HG03575 (cell line): ENCODE measurements at regions not wholly inside any gene's neighbourhood (a gene's known extent, or its start where the extent isn't known, plus 50 kb on each side); places are given as distances from the start of the nearest gene placed in this dataset.
A peak's percentile ranks its signal among the peaks of the same experiment; 100 is the strongest.
"Not testable (repeated sequence)": the region's sequence is repeated elsewhere in the genome, so short reads cannot be mapped to it uniquely, and the experiment has no call there.

Experiments
- ATAC-seq: cut with Tn5 transposase; IDR thresholded peaks from one replicate; pipeline ENCODE4 v1.9.1; 2021; ENCODE audit not compliant: unreplicated experiment, insufficient number of reproducible peaks, low FRiP score; ENCODE audit errors: extremely low read depth

DNA sequence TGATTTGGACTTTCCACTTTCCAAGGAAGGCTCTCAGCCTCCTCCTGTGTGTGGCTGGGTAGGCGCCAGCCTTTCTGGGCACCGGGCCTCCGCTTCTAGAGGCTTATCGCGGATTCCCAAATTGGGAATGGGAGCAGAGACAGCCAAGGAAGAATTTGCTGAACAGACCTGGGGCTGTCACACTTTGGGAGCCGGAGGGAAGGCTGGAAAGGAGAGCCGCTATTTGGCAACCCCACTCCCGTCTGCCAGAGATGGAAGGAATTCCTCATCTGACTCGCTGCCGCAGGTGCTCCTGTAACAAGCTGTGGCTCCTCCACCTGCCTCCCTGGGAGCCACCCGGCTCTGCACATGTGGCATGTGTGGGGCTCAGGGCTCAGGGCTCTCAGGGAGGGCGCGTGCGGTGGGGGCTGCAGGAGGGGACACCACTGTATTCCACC, 50.8 kb upstream of the ECHDC3 start:
- ATAC-seq, result no peak

DNA sequence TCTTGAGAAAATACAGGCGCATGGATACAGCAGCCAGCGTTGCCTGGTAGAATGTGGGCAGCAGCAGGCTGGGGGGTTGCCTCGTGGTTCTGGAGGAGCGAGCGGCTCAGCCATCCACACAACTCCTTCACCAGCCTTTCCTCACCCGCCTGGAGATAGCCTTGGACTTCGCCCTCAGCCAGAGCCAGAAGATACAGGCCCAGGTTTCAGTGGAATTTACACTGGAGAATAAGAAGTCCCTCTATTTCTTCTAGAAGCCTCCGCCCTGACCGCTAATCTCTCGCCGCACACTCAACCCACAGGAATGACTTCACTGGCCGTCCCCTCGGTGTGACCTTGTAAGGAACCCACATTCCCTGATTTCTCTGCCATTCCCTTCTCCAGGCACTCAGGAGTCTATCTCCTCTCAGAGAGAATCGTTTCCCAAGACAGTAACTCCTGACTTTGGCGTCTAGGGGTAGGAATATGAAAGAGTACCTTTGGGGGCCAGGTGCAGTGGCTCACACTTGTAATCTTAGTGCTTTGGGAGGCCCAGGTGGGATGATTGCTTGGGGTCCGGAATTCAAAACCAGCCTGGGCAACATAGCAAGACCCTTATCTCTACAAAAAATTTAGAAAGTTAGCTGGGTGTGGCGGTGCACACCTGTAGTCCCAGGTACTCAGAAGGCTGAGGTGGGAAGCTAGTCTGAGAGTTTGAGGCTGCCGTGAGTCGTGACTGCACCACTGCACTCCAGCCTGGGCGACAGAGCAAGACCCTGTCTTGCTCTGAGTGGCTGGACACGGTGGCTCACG, 52.0 kb upstream of the ECHDC3 start:
- ATAC-seq, result no peak

DNA sequence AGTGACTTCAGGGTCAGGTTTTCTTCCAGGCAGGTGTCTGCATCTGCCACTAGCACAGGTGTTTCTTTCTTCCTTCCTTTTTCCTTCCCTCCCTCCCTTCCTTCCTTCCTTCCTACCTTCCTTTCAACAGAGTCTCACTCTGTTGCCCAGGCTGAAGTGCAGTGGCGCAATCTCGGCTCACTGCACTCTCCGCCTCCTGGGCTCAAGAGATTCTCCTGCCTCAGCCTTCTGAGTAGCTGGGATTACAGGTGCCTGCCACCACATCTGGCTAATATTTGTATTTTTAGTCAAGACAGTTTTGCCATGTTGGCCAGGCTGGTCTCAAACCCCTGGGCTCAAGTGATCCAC, 53.8 kb upstream of the ECHDC3 start:
- ATAC-seq, result not testable (repeated sequence)

DNA sequence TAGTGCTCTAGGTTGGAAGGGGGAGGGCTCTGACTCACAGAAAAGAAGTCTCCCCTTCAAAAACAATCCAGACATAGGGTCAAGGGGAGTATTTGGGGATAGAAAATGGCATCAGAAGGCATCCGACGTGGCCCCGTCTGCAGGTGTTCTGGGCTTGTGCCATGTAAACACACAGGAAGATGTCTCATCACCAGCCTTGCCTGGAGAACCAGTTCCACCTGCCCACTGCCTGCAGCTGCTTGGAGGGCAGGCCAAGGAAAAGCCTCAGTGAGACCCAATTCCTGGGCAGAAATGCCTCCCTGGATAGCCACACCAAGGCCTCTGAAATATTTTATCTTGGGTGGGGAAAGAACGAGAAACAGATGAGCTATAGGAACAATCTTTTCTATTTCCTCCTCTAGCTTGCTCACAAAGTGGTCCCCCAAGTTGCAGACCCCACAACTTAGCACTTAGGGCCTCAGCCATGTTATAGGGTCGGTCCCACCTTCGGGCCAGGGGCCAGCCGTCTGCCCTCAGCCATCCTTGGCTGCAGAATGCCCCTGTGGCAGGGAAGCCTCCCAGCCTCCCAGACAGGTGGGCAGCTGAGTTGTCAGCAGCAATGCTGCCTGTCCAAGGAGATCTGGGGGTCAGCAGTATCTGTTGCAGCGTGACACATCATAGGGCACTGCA, 54.3 kb upstream of the ECHDC3 start:
- no peak for ATAC-seq

DNA sequence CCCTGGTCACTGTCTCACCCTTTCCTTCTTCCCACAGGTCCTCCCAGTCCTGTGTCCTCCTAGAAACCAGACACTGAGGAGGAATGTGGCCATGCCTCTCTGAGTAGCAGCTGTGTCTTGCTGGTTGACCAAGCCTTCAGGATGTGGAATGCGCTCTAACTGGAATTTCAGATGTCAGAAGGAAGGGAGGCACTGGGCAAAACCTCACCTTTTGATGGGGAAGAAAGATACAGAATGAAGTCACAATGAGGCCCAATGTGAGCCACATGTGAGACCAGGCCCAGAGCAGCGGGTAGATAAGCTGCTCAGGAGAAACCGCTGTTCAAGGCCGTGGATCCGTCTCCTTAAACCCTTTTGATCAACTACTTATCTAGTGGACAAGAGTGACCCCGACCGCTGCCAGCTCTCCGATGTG, 54.8 kb upstream of the ECHDC3 start:
- no peak for ATAC-seq

DNA sequence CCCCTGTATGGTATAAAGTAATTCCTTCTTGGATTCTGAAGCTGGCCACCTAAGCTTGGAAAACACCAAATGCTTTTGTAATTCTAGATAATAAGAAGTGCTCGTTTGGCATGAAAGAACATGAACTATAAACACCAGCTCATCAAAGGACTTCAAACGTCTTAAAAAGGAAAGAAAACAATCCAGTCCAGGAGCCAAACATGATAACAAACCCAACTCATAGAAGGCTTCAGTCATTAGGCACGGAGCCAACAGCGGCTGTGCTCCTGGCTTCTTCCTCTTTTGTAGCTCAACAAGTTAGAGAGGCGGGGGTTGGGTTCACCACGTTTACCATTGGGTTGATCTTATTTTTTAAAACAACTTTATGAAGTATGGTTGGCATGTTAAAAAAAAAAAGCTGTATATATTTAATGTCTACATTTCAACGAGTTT, 56.4 kb upstream of the ECHDC3 start:
- no peak for ATAC-seq

DNA sequence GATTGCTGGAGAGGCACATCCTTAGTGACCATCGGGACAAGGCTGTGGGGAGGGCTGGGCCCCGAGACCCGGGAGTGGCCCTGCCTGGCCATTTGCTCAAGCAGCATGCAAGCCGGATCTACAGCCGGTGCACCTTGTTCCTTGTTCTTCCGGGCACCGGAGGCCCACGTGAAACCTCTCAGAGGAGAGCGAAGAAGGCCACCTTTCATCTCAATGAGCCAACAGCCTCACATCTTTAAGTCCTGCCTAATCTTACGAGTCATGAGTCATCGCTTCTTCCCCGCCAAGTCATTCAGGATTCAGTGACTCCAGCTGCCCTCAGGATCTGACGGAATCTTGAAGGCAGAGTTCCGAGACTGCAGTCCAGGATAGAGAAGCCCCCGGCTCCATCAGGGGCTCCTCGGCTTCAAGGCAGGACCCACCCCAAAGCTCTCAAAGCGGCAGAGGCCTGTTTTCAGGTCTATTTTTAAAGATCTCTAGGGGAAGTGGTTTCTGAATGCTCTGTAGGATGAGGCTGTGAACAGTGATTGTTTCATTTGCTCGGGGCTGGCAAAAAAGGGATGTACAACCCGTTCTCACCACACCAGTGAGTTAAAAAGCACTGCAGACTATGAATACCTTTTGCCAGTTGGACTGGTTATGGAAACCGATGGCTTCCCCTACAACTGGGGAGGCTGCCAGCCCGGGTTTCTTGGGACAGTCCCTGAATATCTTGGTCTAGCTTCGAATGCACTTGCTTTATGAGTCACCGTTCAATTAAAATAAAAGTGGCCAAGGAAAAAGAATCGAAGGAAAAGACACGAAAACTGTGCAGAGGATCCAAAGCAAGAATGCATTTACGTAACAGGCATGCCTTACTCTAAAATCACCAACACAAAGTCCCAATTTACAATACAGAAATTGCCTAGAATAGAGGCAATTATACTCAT, 57.2 kb upstream of the ECHDC3 start:
- ATAC-seq, result peak; percentile 43

DNA sequence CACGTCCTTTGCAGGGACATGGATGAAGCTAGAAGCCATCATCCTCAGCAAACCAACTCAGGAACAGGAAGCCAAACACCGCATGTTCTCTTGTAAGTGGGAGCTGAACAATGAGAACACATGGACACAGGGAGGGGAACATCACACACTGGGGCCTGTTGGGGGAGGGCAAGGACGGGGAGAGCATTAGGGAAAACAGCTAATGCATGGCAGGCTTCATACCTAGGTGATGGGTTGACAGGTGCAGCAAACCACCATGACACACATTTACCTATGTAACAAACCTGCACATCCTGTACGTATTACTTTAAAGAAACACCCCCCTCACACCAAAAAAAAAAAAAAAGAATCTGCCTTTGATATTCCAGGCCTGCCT, 57.9 kb upstream of the ECHDC3 start:
- ATAC-seq, result not testable (repeated sequence)

DNA sequence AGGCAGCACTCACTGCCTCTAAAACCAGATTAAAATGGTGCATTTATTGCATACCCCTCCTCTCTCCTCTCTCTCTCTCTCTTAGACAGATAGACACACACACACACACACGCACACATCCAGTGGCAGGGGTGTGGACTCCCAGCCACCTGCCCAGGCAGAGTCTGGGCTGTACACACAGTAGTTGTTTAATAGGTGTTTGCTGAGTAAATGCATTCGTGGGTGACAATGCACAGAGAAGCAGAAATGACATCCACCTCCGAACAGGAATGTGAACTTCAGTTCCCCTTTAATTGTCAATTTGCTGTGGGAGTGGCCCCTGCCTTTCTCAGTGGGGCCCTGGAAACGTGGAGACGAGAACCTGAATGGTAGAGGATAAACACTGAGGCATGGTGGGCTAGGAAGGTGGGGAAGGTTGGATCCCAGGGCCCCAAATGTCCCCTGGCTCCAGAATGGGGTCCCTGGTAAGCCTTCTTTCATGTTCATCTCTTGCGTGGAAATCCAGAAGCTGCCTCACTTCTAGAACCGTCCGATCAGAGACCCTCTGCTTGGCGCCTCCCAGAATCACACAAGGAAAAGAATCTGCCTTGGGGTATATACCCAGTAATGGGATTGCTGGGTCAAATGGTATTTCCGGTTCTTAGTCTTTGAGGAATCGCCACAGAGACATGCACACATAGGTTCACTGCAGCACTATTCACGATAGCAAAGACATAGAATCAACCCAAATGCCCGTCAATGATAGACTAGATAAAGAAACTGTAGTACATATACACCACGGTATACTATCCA, 58.5 kb upstream of the ECHDC3 start:
- ATAC-seq, result no peak

DNA sequence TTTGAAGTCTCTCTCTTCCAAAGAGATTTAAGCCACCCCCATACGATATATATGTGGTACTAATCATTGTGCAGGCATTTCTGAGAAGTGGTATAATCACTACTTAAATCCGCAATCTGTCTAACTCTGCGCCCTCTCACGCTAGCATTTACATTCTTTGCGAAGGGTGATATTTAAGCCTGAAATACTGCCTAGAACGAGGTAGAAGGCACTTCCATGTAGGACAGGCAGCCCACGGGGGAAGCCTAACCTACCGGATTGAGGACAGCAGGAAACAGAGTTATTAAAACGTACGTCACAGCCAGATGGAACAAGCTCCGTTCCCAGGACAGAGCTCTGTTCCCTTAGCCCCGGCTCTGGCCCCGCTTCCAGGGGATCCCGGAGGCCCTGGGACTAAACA, 59.3 kb upstream of the ECHDC3 start:
- no peak for ATAC-seq

DNA sequence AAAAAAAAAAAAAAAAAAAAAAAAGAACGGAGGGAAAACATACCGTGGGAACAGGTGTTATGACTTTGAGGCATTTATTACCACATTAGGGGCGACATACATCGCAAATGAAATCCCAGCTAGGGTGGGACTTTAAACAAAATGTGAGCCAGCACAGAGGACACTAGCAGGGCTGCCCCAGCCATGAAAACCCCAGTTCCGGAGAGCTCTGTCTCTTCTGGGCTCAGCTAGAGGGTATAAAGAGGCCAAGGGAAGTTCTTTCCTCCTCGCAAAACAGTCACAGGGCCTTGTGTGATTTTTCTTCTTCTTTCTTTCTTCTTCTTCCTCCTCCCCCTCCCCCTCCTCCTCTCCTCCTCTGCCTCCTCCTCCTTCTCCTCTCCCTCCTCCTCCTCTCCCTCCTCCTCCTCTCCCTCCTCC, 59.9 kb upstream of the ECHDC3 start:
- ATAC-seq, result no peak

DNA sequence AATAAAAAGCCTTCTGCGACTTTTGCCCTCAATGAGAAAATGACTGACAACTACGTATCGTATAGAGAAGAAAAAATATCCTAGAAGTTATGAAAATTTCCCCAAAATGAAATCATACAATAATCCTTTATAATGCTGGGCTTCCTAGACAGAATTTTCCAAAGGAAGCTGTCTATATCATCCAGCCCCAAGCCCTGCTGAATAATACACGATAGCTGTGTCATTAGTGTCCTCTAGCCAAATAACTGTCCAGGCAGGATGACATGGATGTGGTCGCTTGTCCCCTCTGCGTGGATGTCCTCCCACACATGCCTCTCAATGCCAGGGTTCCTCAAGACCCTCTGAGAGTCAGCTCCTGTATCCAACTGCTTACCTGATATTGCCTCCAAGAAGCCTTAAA, 61.7 kb upstream of the ECHDC3 start:
- no peak for ATAC-seq

DNA sequence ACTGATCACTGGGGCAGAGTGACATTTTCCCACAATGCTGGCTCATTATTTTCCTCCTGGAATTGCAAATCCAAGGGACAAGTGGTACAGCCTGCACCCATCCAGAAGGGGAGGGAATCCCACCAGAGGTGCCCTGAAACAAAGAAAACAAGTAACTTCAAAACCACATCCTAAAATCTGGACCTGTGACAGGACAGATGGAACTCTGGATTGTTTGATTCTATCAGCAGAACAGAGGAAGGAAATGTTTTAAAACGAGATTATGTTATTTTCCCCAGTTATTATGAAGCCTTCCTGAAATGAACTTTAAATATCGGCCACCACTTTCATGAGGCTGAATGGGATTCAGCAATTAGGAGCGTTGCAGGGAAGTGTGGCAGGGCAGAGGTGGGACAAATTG, 62.2 kb upstream of the ECHDC3 start:
- ATAC-seq, result no peak

DNA sequence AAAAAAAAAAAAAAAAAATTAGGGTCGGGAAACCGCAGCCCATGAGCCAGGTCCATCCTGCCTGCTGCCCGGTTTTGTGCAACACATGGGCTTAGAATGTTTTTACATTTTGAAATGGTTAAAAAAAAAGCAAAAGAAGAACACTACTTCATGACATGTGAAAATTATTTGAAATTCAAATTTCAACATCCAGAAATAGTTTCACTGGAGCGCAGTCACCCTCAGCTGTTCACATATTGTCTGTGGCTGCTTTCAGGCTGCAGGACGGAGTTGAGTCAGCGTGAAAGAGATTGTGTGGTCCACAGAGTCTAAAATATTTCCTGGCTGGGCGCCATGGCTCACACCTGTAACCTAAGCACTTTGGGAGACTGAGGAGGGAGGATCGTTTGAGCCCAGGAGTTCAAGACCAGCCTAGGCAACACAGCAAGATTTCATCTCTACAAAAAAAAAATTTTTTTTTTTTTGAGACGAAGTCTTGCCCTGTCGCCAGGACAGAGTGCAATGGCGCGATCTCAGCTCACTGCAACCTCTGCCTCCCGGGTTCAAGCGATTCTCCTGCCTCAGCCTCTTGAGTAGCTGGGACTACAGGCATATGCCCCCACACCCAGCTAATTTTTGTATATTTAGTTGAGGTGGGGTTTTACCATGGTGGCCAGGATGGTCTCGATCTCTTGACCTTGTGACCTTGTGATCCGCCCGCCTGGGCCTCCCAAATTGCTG, 63.9 kb upstream of the ECHDC3 start:
- peak; percentile 60 for ATAC-seq

DNA sequence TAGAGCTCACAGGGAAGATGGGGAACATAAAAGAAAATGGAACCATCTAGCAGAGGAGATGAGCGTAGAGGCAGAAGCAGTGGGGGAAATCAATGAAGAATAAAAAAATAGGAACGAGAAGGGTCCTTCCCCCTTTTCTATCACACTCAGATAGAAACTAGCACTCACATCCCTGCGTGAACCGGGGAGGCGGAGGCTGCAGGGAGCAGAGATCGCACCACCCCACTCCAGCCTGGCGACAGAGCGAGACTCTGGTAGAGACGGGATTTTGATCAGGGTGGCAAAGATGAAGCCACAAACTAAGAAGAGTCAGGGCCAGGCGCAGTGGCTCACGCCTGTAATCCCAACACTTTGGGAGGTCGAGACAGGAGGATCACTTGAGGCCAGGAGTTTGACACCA, 64.7 kb upstream of the ECHDC3 start:
- ATAC-seq, result no peak

DNA sequence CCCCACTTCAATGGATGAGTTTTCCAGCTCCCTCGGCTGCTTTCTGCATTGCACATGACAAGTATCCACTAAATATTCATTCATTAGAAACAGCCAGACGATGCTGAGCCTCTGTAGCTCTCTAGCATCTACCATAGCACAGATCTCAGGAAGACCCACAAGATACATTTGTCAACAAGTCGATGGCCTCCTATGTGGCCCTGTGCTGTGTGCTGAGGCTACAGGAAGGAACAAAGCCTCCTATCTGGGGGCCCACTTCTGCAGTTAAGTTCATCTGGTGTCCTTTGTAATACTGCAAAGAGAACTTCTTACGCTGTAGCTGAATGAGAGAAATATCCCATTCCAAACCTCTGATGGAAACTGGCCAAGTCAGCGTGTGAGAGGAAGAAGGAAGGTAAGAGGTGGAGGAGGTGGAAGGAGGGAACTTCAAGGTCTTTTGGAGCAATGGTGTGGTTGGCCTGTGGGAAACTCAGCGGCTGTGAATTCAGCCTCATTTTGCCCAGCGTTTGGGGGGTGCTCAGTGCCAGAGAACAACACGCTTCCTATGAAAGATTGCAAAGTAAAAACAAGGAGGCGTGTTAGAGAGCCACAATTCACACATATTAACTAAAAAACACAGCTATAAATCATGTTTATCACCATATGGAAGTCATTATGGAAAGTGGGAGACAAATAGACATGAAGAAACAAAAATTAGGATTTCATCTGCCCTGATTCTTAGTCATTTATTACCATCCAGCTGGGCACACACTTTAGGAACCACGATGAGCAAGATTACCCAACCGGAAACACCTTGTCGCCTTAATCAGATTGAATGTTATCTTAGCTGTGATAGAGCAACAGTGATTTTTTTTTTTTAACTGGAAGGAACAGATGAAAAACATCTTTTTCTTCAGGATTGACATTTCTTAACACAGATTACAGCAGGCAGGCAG, 62.2 kb upstream of the USP6NL start:
- no peak for ATAC-seq

DNA sequence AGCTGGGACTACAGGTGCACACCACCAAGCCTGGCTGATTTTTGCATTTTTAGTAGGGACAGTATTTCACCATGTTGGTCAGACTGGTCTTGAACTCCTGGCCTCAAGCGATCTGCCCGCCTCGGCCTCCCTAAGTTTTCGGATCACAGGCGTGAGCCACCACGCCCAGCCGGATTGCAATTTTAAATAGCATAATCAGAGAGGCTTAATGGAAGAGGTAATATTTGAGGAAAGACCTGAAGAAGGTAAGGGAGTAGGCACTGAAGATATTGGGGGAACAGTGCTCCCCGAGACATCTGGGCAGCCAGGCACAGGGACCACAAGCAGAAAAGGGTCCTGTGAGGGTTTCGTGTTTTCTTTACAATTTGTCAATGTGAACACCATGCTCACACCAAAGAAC, 61.4 kb upstream of the USP6NL start:
- ATAC-seq, result no peak
